ENCODE measurements at regions not wholly inside any gene's neighbourhood (a gene's known extent, or its start where the extent isn't known, plus 50 kb on each side); places are given as distances from the start of the nearest gene placed in this dataset.

DNA sequence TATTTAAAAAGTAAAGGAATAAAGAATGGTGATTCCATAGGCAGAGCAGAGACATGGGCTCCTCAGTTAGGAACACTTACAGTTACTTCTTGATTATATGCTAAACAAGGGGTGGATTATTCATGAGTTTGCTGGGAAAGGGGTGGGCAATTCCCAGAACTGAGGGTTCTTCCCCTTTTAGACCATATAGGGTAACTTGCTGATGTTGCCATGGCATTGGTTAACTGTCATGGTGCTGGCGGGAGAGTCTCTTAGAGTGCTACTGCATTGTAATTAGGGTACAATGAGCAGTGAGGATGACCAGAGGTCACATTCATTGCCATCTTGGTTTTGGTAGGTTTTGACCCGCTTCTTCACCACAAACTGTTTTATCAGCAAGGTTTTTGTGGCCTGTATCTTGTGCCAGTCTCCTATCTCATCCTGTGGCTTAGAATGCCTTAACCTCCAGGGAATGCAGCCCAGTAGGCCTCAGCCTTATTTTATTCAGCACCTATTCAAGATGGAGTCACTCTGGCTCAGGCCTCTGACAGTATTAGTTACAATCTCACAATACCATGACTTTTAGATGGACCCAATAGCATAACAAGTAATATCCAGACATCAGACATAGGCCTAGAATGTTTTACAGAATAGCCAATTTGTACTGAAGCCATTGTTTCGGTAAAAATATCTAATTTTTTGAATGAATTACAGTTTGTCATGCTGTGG lies 106.8 kb downstream of the ZBTB18 start:
- DNase-seq (ENCODE audit: low spot score) = no peak

DNA sequence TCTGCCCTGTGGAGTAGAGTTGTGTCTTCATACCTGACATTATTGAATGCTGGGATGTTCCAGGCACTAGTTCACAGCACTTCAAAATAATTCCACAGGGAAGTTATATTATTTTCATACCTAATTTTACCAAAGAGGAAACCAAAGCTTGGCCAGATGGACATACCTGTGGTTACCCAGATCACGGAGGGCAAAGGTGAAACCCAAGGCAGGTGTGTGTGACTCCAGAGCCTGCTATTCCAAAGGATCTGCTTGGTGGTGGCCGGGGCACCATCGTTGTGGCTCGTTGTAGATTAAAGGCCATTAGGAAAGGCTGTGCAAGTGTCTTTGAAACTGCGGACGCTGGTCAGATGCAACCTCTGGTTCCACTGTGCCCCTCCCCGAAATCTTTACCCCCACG lies 108.6 kb downstream of the ZBTB18 start:
- DNase-seq (ENCODE audit: low spot score) = no peak

DNA sequence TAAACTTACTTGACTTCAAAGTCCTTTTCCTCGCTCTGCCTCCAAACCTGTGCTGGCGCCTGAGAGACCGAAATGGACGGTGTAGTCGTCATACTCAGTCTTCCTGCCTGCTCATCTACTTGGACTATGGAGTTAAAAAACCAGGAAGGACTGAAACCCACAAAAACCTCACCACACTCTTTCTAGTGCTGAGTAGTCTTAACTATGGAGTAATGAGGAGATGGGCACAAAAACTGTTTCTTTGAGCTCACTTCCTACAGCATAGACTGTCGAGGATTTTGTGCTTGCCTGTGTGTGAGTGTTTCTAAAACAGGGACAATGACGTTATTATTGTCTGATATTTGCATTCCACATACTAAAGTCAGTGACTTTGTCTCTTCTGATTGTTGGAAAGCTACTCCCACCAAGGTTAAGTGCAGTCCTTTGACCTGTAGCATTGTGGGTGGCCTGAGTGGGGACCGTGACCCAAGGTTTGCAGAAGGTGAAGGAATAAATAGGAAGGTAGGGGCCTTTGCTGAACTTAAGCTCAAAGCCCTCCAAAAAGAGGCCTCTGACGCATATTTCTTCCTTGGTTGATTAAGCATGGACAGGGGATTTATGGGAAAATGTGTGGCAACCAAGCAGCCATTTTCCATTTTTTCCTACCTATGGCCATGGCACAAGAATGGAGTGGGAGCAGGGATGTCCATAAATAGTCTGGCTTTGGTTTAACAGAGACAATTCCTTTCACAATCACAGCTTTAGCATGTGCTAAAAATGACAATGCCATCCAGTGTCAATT lies 109.6 kb downstream of the ZBTB18 start:
- no peak for DNase-seq (ENCODE audit: low spot score)

DNA sequence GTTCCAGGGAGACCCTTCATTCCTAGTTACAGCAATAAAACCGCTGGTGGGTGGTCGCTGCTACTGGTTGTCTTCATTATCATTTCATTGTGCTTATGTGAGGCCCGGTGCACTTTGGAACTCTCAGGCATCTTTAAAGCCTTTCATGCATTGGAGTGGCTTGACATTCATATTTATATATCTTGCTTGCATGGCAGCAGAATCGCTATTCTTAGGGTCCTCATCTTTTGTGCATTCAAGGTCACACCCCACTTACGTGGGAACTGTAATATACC lies 110.1 kb downstream of the ZBTB18 start:
- no peak for DNase-seq (ENCODE audit: low spot score)

DNA sequence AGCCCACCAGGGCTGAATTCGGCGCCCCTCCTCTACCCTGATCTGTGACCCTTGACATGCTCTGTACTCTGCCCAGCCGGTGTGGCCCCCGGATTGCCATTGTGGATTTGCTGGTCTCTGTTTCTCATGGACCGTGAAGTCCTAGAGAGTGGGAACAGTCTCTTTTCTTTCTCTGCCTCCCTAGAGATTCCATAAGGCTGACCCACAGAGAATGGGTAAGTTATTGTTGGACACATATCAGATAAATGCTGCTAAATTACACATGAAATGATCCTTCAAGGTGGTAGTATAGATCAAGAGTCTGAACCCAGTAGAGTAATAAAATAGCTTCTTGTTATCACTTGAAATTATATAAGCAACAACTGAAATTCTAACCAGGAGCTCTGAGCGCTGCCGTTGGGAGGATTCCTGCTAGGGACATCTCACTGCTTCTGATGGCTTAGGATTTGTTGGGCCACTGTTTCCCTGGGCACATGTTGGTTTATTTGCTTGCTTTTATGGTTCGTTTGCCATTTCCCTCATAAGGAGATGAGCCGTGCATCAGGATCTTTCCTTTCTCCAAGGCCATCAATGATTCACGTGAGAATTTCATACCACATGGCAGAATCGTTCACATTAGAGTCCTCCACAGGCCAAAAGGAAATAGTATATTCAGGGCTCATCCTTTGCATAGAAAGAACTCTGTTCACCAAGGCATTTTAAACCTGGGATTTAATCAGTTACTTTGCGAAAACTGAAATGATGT lies 111.9 kb downstream of the ZBTB18 start:
- no peak for DNase-seq (ENCODE audit: low spot score)

- peak; percentile 50 for DNase-seq (ENCODE audit: low spot score)
Observed at GRCh38 chr1:244163861-244164510, 112.9 kb downstream of the ZBTB18 start.

GRCh38 chr1:244164511-244164890 lies 113.4 kb downstream of the ZBTB18 start:
- no peak for DNase-seq (ENCODE audit: low spot score)

DNA sequence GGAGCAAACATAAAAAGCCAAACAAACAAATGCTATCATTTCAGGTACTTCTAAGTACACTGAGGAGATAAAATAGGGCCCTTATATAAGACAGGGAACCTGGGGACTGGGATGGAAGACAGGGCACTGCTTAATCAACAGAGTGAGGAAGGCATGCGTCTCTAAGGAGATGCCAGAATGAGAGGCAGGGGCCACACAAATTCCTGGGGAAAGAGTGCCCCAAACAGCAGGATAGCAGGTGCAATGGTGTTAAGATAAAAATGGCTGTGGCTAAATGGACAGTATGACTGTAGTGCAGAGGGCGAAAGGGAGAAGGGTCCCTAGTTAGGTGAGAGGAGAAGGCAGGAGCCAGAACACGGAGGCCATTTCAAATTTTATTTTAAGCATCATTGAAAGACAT lies 113.9 kb downstream of the ZBTB18 start:
- no peak for DNase-seq (ENCODE audit: low spot score)

GRCh38 chr1:244165701-244166100 lies 114.6 kb downstream of the ZBTB18 start:
- no peak for DNase-seq (ENCODE audit: low spot score)

DNA sequence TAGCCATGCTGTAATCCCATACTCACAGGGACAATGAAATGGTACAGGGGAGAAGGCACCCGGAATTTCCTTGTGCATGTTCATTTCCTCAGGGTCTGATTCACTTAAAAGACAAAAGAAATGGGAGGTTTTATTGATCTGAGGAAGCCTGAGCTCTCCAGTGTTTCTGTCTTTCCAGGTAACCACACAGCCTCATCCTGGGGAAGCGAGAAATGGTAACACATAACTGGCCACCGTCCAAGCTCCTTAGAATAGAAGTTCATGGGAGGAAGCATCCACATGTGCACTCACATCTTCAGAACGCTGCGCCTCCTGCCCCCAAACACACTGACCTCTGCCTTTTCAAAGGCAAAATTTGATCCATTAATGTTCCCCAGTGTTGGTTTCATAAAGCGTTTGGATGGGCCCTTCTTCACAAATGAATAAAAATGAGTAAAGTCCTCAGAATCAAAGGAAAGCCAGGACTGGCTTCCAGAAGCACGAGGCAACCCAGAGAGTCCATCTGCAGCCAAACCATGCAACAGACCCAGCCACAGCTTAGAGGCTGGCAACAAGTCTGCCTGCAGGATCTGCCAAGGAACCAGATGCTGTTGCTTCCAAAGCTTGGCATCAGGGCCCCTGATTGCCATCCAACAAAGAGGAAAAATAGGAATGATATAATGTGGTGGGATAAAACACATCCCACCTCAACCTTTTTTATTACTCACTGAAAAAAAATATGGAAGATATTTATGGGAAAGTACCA lies 120.3 kb downstream of the ZBTB18 start:
- DNase-seq (ENCODE audit: low spot score) = no peak

- no peak for DNase-seq (ENCODE audit: low spot score)
Observed at GRCh38 chr1:244173240-244173639, 122.2 kb downstream of the ZBTB18 start.

DNA sequence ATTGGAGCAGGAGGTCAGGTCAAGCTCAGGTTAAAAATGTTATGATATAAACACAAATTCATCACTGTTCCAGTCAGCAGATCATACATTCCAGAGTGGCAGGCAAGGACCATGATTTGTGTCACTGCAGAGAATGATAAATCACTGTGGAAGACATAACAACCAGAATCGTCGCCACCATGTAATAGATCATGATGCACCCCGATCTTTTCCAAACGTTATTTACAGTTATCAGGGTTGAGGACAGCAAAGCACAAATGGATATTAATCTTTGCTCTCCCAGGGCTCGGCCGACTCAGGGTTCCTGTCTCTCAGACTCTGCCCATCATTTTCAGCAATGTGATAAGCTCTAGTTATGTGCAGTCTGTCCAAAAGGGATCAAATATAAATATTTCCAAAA lies 122.7 kb downstream of the ZBTB18 start:
- DNase-seq (ENCODE audit: low spot score) = no peak

DNA sequence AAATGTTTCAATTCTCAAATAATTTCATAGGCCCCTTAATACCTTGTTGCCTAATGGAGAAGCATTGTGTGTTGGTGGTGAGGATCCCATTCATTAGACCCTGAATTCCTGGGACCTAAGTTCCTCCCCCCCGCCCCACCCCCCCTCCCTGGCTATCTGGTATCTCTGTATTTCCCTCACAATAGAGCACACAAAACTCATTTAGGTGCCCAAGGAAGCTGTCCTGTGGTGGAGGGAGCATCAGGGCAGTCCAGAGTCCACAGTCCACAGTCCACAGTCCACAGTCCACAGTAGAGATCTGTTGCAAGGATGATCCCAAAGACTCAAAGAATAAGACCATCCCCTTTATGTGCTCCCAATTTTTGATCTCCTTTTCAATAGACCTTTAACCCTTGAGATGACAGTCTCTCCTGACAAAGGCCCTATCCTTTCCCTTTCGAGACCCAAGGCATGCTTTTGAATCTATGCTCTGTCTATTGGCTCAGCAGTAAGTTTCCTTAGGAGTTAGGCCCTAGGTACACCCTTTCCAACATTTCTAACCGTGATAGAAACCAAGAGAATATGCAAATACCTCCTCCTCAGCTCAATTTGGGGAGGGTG lies 123.9 kb downstream of the ZBTB18 start:
- peak; percentile 59 for DNase-seq (ENCODE audit: low spot score)

GRCh38 chr1:244176201-244176600 lies 125.1 kb downstream of the ZBTB18 start:
- DNase-seq (ENCODE audit: low spot score) = no peak

GRCh38 chr1:244180256-244180655 lies 129.2 kb downstream of the ZBTB18 start:
- DNase-seq (ENCODE audit: low spot score) = no peak

- DNase-seq (ENCODE audit: low spot score) = no peak
Observed at GRCh38 chr1:244181867-244182266, 130.8 kb downstream of the ZBTB18 start.

GRCh38 chr1:244183037-244183436 lies 132.0 kb downstream of the ZBTB18 start:
- DNase-seq (ENCODE audit: low spot score) = no peak

GRCh38 chr1:244186372-244186771 lies 135.3 kb downstream of the ZBTB18 start:
- no peak for DNase-seq (ENCODE audit: low spot score)

GRCh38 chr1:244187310-244187709 lies 136.2 kb downstream of the ZBTB18 start:
- DNase-seq (ENCODE audit: low spot score) = peak; percentile 44

DNA sequence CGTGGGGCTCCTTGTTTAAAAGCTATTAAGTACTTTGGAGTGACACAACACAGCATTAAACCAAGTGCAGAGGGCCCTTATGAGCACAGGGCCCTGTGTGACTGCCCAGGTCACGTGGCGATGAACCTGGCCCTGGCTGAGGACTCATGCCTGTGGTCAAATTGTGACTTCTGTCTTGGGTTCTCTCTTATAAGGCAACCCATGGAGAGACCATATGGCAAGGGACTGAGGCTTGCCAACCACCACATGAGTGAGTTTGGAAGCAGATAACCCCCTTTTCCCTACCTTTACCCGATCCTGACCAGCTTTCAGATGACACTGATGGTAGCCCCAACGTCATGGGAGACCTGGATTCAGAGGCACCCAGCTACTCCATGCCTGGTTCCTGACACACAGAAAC lies 140.5 kb downstream of the ZBTB18 start:
- no peak for DNase-seq (ENCODE audit: low spot score)

GRCh38 chr1:244192325-244192724 lies 141.2 kb downstream of the ZBTB18 start:
- DNase-seq (ENCODE audit: low spot score) = no peak
